ENCODE measurements at regions not wholly inside any gene's neighbourhood (a gene's known extent, or its start where the extent isn't known, plus 50 kb on each side); places are given as distances from the start of the nearest gene placed in this dataset.
"Not testable (repeated sequence)": the region's sequence is repeated elsewhere in the genome, so short reads cannot be mapped to it uniquely, and the experiment has no call there.

GRCh38 chr18:56001576-56001975, 413.6 kb upstream of the TCF4 start:
- no peak for ATAC-seq

GRCh38 chr18:56000041-56000440, 412.0 kb upstream of the TCF4 start:
- no peak for ATAC-seq

DNA sequence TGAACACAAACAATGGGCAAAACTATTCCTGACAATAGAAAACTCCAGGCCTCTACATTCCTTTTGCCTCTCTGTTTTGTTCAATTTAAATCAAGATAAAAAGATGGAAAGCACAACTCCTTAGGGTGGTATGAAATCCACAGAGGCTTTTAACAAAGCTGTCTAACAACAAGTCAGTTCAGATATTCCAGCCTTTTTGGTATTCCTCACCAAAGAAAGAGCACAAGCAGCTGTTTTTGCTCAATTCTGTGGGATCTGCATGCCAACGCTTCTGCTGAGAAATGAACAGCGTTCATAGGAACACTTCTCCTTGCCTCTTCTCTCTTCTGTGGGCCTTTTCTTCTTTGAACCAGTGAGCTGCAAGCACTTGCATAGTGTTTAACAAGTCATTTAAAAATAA, 411.6 kb upstream of the TCF4 start:
- no peak for ATAC-seq

GRCh38 chr18:55998801-55999385, 410.9 kb upstream of the TCF4 start:
- no peak for ATAC-seq

GRCh38 chr18:55998071-55998522, 410.1 kb upstream of the TCF4 start:
- ATAC-seq, result no peak

GRCh38 chr18:55997151-55997561, 409.2 kb upstream of the TCF4 start:
- no peak for ATAC-seq

DNA sequence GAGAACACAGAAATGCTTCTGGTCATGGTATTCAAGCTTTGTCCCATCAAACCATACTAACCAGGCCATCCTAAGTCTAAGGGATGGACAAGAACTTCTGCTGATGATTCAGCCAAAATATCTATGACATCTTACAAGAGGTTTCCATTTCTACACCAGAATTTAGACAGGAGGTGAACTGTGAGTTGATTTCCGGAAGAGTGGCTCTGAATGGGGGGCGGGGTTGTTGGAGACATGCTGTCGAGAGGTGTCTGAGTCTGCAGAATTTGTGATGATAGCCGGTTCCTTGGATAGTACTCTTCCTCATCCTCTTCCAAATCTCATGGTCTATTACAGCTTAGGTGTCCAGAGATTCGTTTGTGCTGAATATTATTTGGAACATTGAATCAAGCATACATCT, 408.7 kb upstream of the TCF4 start:
- ATAC-seq, result no peak

GRCh38 chr18:55990186-55990585, 402.2 kb upstream of the TCF4 start:
- no peak for ATAC-seq

- no peak for ATAC-seq
Observed at GRCh38 chr18:55988537-55988936, 400.5 kb upstream of the TCF4 start.

- no peak for ATAC-seq
Observed at GRCh38 chr18:55983433-55983832, 395.4 kb upstream of the TCF4 start.

- ATAC-seq, result no peak
Observed at GRCh38 chr18:55982992-55983391, 395.0 kb upstream of the TCF4 start.

GRCh38 chr18:55981712-55982475, 393.9 kb upstream of the TCF4 start:
- ATAC-seq, result no peak

DNA sequence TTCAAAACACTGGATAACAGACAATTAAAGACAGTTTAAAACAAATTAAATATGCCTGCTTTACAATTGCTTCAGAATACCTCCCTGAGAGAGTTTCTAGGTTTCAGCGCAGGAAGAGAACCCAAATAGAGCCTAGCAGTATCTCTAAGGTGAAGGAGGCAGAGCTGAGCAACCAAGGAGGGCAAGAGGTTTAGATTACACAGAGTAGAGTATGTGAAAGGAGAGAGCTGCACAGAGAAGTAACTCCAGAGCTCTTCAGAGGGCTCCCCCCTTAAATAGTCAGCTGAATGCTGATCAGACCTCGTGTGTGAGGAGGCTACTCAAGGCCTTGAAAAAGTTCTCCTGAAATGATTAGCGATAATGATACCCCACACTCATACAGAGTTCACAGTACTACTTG, 386.5 kb upstream of the TCF4 start:
- peak in 1 of 2 donors; percentile 17 for ATAC-seq

GRCh38 chr18:55968550-55968949, 380.6 kb upstream of the TCF4 start:
- ATAC-seq, result no peak

DNA sequence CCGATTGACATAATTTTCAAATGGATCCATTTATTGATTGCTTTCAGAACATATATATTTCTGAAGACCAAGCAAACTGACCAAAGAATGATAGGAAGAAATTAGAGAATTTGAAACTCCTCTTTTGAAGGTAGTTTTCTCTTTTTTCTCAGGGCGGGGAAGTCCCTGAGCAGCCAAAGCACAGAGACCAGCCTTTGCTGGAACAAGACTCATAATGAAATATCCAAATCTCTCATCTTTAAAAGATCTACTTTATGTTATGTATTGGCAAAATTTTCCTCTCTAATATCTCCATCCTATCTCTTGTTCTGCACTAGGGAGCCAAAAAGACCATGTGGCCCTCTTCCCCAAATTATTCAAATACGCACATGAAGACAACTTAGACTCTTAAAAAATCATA, 379.0 kb upstream of the TCF4 start:
- ATAC-seq, result no peak

DNA sequence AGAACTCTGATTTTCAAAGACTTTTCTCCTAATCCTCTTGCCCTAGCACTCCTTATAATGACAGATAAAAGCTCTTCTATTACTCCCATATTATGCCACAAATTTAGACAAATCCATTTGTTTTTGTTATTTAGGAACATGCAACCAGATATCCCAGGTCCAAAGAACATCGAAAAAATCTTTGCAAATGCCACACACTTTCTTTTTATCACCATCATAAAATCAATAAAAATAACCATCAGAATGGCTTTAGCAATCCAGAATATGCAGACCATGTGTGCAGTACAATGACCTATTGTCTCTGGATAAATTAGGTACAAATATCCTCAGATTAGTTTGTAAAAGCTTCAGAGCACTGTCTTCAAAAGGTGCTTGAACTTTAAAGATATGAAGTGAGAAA, 376.2 kb upstream of the TCF4 start:
- no peak for ATAC-seq

GRCh38 chr18:55953326-55953725, 365.3 kb upstream of the TCF4 start:
- no peak for ATAC-seq

DNA sequence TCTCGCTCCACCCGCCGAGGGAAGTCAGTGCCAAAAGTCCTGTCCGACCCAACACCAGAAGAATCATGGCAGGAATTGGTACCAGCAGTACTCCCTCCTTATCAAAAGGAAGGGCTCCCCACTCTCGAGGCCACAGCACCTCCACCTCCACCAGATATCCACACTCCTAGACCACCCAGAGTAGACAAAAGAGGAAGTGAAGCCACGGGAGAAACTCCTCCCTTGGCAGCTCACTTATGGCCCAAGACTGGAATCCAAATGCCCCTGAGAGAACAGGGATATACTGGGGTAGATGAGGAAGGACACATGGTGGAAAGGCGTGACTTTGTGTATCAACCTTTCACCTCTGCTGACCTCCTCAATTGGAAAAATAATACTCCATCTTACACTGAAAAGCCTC, 363.7 kb upstream of the TCF4 start:
- not testable (repeated sequence) for ATAC-seq

- no peak for ATAC-seq
Observed at GRCh38 chr18:55950379-55951166, 362.6 kb upstream of the TCF4 start.

GRCh38 chr18:55934821-55935220, 346.8 kb upstream of the TCF4 start:
- ATAC-seq, result no peak

GRCh38 chr18:55932675-55933074, 344.7 kb upstream of the TCF4 start:
- no peak for ATAC-seq

DNA sequence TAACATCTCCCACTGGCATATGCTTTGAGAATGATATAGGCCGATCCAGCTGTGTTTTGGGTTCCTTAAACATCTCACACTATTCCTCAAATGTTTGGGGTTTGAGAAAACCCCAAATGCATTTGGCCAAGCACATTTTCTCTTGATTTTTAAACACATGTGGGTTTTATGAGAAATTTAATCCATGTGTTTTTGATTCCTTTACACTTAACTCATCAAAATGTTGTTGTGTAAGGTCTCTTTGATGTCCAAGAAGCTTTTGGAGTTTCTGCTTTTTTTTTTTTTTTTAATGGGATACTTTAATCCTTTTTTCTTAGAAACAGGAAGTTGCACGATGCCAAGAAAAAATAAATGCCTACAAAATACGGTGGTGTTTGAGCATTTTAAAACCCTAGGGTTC, 339.8 kb upstream of the TCF4 start:
- no peak for ATAC-seq

DNA sequence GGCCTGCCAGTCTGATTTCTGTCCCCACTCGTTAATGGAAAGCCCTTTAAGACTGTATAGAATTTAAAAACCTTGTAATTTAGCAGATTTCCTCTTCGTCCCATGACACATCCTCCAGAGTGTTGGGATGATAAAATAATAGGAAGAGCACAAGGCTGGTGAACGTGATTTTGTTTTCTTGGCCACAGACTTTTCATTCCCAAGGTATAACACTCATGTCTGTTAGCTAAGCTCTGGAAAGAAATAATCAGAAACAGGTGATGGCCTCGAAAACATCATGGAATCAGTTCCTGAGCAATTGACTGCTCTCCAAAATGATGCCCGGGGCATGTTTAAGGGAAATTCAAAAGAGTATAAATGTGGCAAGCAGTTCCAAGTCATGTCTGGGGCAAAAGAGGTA, 337.8 kb upstream of the TCF4 start:
- ATAC-seq, result no peak

GRCh38 chr18:55920063-55920462, 332.1 kb upstream of the TCF4 start:
- ATAC-seq, result no peak
